DOHH2 (cell line): ENCODE measurements at regions not wholly inside any gene's neighbourhood (a gene's known extent, or its start where the extent isn't known, plus 50 kb on each side); places are given as distances from the start of the nearest gene placed in this dataset.

ENCODE experiments used
- H3F3A ChIP-seq: fragments of 200-600 bp; sonication (generic), shearing (Covaris generic); 2 replicates; pipeline ENCODE4 v1.6.0; 2016; ENCODE audit warnings: antibody characterized with exemption, mild to moderate bottlenecking; ENCODE audit not compliant: control insufficient read depth, insufficient read depth
- H3K27ac ChIP-seq: fragments of 200-600 bp; sonication (generic); 2 replicates; pipeline ENCODE4 v1.5.1; 2014; ENCODE audit warnings: low read depth, mild to moderate bottlenecking, low read length, moderate library complexity
- H3K27me3 ChIP-seq: fragments of 200-600 bp; sonication (generic); 2 replicates; pipeline ENCODE4 v1.6.1; 2014; ENCODE audit warnings: mild to moderate bottlenecking, low read length, mixed read lengths; ENCODE audit not compliant: control insufficient read depth
- H3K36me3 ChIP-seq: fragments of 200-600 bp; sonication (generic); 2 replicates; pipeline ENCODE4 v1.6.1; 2014; ENCODE audit warnings: mild to moderate bottlenecking, low read length, moderate library complexity, mixed read lengths; ENCODE audit not compliant: control insufficient read depth
- H3K4me1 ChIP-seq: fragments of 200-600 bp; sonication (generic); 2 replicates; pipeline ENCODE4 v1.6.1; 2014; ENCODE audit warnings: mild to moderate bottlenecking, low read length, mixed read lengths; ENCODE audit not compliant: control insufficient read depth
- H3K4me2 ChIP-seq: fragments of 200-600 bp; sonication (generic); 2 replicates; pipeline ENCODE4 v1.6.0; 2014; ENCODE audit warnings: mild to moderate bottlenecking, low read length, moderate library complexity
- H3K4me3 ChIP-seq: fragments of 200-600 bp; sonication (generic); 2 replicates; pipeline ENCODE4 v1.5.1; 2014; ENCODE audit warnings: mild to moderate bottlenecking, low read length, mixed read lengths
- H3K79me2 ChIP-seq: fragments of 200-600 bp; sonication (generic); 2 replicates; pipeline ENCODE4 v1.6.1; 2014; ENCODE audit warnings: mild to moderate bottlenecking, low read length, mixed read lengths; ENCODE audit not compliant: control insufficient read depth
- H3K9me2 ChIP-seq: fragments of 200-600 bp; sonication (generic); replicated peaks from 2 replicates; pipeline ENCODE4 v1.6.1; 2014; ENCODE audit warnings: mild to moderate bottlenecking, low read length, mixed read lengths; ENCODE audit not compliant: control insufficient read depth
- H3K9me3 ChIP-seq: fragments of 200-600 bp; sonication (generic); 2 replicates; pipeline ENCODE4 v1.6.1; 2014; ENCODE audit warnings: antibody characterized with exemption, low read length, mixed read lengths; ENCODE audit not compliant: control insufficient read depth, insufficient read depth
- H4K20me1 ChIP-seq: fragments of 200-600 bp; sonication (generic); 2 replicates; pipeline ENCODE4 v1.6.0; 2014; ENCODE audit warnings: low read depth, mild to moderate bottlenecking, antibody characterized with exemption, low read length, moderate library complexity; ENCODE audit not compliant: control insufficient read depth, insufficient read depth
- EZH2phosphoT487 ChIP-seq: fragments of 200-600 bp; sonication (generic); IDR thresholded peaks from 2 replicates; pipeline ENCODE4 v1.6.1; 2017; ENCODE audit warnings: borderline replicate concordance, mild to moderate bottlenecking, antibody characterized with exemption, low read length, moderate library complexity, mixed read lengths
- TF ChIP-seq, protein P1 (sequence below): fragments of 200-600 bp; sonication (generic); IDR thresholded peaks from one replicate; pipeline ENCODE4 v1.5.1; 2014; ENCODE audit warnings: antibody characterized with exemption, mild to moderate bottlenecking, low read depth, low read length; ENCODE audit not compliant: poor library complexity, severe bottlenecking

- no peaks in the 10 kb centered on the region for H3K9me3 ChIP-seq
- no peaks in the 10 kb centered on the region for H3K79me2 ChIP-seq
Observed at GRCh38 chr12:83474369-83474768, 787.7 kb downstream of the TMTC2 start.

GRCh38 chr12:83473408-83474095 is 786.8 kb downstream of the TMTC2 start:
- Histone ChIP-seq H3K9me2 (no peaks in the 10 kb centered on the region), H3K27ac (no peak overlapping the region), H3K9me3 (no peaks in the 10 kb centered on the region), H3K4me3 (no peak overlapping the region), H3K4me1 (no peaks in the 10 kb centered on the region), H3K27me3 (no peaks in the 10 kb centered on the region), H3K36me3 (no peaks in the 10 kb centered on the region), H3F3A (no peaks in the 10 kb centered on the region), H4K20me1 (no peaks in the 10 kb centered on the region), H3K79me2 (no peaks in the 10 kb centered on the region), H3K4me2 (no peak overlapping the region)
- no peak for TF ChIP-seq EZH2phosphoT487
- TF ChIP-seq, protein P1, sequence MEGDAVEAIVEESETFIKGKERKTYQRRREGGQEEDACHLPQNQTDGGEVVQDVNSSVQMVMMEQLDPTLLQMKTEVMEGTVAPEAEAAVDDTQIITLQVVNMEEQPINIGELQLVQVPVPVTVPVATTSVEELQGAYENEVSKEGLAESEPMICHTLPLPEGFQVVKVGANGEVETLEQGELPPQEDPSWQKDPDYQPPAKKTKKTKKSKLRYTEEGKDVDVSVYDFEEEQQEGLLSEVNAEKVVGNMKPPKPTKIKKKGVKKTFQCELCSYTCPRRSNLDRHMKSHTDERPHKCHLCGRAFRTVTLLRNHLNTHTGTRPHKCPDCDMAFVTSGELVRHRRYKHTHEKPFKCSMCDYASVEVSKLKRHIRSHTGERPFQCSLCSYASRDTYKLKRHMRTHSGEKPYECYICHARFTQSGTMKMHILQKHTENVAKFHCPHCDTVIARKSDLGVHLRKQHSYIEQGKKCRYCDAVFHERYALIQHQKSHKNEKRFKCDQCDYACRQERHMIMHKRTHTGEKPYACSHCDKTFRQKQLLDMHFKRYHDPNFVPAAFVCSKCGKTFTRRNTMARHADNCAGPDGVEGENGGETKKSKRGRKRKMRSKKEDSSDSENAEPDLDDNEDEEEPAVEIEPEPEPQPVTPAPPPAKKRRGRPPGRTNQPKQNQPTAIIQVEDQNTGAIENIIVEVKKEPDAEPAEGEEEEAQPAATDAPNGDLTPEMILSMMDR, result no peak

More at GRCh38 chr12:83474369-83474768, 787.7 kb downstream of the TMTC2 start:
- H4K20me1 ChIP-seq, result no peaks in the 10 kb centered on the region
- H3K27me3 ChIP-seq, result no peaks in the 10 kb centered on the region
- no peaks in the 10 kb centered on the region for H3F3A ChIP-seq
- TF ChIP-seq, protein P1, result no peak
- TF ChIP-seq EZH2phosphoT487, result no peak
- H3K4me3 ChIP-seq, result no peak overlapping the region
- H3K36me3 ChIP-seq, result no peaks in the 10 kb centered on the region
- no peak overlapping the region for H3K4me2 ChIP-seq
- no peak overlapping the region for H3K27ac ChIP-seq
- H3K4me1 ChIP-seq, result no peaks in the 10 kb centered on the region
- H3K9me2 ChIP-seq, result no peaks in the 10 kb centered on the region

DNA sequence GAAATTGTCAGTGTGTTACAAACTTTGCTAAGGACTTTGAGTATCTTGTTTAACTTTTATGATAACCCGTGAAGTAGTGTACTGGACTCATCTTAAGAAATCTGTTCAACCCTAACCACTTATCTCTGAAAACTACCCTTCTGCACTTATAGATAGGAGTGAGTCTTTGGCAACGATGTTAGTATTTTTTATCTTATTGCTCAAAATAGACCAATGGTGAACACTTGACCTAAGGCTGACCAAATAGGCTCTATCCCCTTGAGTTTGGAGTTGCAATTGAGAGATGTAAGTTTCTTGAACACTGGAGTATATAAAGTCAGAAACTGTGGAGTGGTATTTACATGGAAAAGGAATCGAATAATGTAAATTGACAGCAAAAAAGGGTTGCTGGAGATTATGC is 786.1 kb downstream of the TMTC2 start:
- Histone ChIP-seq H3K4me2 (no peak overlapping the region), H3K36me3 (no peaks in the 10 kb centered on the region), H3K4me3 (no peak overlapping the region), H3K79me2 (no peaks in the 10 kb centered on the region), H3K9me3 (no peaks in the 10 kb centered on the region), H3K9me2 (no peaks in the 10 kb centered on the region), H4K20me1 (no peaks in the 10 kb centered on the region), H3K4me1 (no peaks in the 10 kb centered on the region), H3F3A (no peaks in the 10 kb centered on the region), H3K27ac (no peak overlapping the region), H3K27me3 (no peaks in the 10 kb centered on the region)
- TF ChIP-seq EZH2phosphoT487, result no peak
- TF ChIP-seq, protein P1, result no peak
